ENCODE measurements at regions not wholly inside any gene's neighbourhood (a gene's known extent, or its start where the extent isn't known, plus 50 kb on each side); places are given as distances from the start of the nearest gene placed in this dataset.

- no peak overlapping the region for H3K4me3 ChIP-seq (ENCODE audit: low read depth, low read length)
- peak; percentile 94 for TF ChIP-seq CTCF (IDR thresholded peaks at IDR 0.05; ENCODE audit: insufficient read depth, low read depth, low read length, missing control alignments)
- DNase-seq (ENCODE audit: low read depth), result peak; percentile 87
Observed at GRCh38 chr15:38699633-38700230, 135.1 kb upstream of the RASGRP1 start.

GRCh38 chr15:38701149-38701548, 136.5 kb upstream of the RASGRP1 start:
- no peak overlapping the region for H3K4me3 ChIP-seq (ENCODE audit: low read depth, low read length)
- TF ChIP-seq CTCF (IDR thresholded peaks at IDR 0.05; ENCODE audit: insufficient read depth, low read depth, low read length, missing control alignments), result no peak
- DNase-seq (ENCODE audit: low read depth), result no peak

- no peak for DNase-seq (ENCODE audit: low read depth)
- no peak for TF ChIP-seq CTCF (IDR thresholded peaks at IDR 0.05; ENCODE audit: insufficient read depth, low read depth, low read length, missing control alignments)
- H3K4me3 ChIP-seq (ENCODE audit: low read depth, low read length), result no peak overlapping the region
Observed at GRCh38 chr15:38702178-38702912, 137.7 kb upstream of the RASGRP1 start.

GRCh38 chr15:38705436-38706219, 141.0 kb upstream of the RASGRP1 start:
- no peak overlapping the region for H3K4me3 ChIP-seq (ENCODE audit: low read depth, low read length)
- TF ChIP-seq CTCF (IDR thresholded peaks at IDR 0.05; ENCODE audit: insufficient read depth, low read depth, low read length, missing control alignments), result no peak

GRCh38 chr15:38706956-38707355, 142.3 kb upstream of the RASGRP1 start:
- no peak for DNase-seq (ENCODE audit: low read depth)
- H3K4me3 ChIP-seq (ENCODE audit: low read depth, low read length), result no peak overlapping the region
- TF ChIP-seq CTCF (IDR thresholded peaks at IDR 0.05; ENCODE audit: insufficient read depth, low read depth, low read length, missing control alignments), result no peak

More at GRCh38 chr15:38705436-38706219, 141.0 kb upstream of the RASGRP1 start:
- DNase-seq (ENCODE audit: low read depth), result no peak

- TF ChIP-seq CTCF (IDR thresholded peaks at IDR 0.05; ENCODE audit: insufficient read depth, low read depth, low read length, missing control alignments), result peak; percentile 66
- peak; percentile 69 for DNase-seq (ENCODE audit: low read depth)
- no peak overlapping the region for H3K4me3 ChIP-seq (ENCODE audit: low read depth, low read length)
Observed at GRCh38 chr15:38707802-38708671, 143.4 kb upstream of the RASGRP1 start.

All from GM12865 (cell line).